WTC11 (cell line): ENCODE measurements at regions not wholly inside any gene's neighbourhood (a gene's known extent, or its start where the extent isn't known, plus 50 kb on each side); places are given as distances from the start of the nearest gene placed in this dataset.

Experiments used
- ATAC-seq: fragments of 200-7000 bp; cut with Tn5 transposase; 2 replicates; pipeline ENCODE4 v1.10.0; 2021; ENCODE audit warnings: mild to moderate bottlenecking, moderate library complexity
- CTCF ChIA-PET: fragments of 300-600 bp; sonication (Branson Sonifier 250); formaldehyde crosslinking; loops from one replicate; lab custom pipeline; 2021; ENCODE audit warnings: antibody characterized with exemption; lab: Charles Lee
- POLR2A ChIA-PET: fragments of 350-600 bp; sonication (Branson Sonifier 250); formaldehyde crosslinking; loops from one replicate; lab custom pipeline; 2021; ENCODE audit warnings: antibody characterized with exemption; lab: Charles Lee
- DNase-seq: peaks from one replicate; pipeline ENCODE4 v3.0.0; 2021; ENCODE audit warnings: low spot score
- H3K27ac Mint-ChIP-seq: 2 replicates; pipeline ENCODE4 v1.8.0; 2021; ENCODE audit warnings: mixed read lengths
- H3K27me3 Mint-ChIP-seq: 2 replicates; pipeline ENCODE4 v1.8.0; 2021; ENCODE audit warnings: low read depth, mild to moderate bottlenecking, moderate library complexity, mixed read lengths
- H3K36me3 Mint-ChIP-seq: 2 replicates; pipeline ENCODE4 v1.8.0; 2021; ENCODE audit warnings: mixed read lengths
- H3K4me1 Mint-ChIP-seq: 2 replicates; pipeline ENCODE4 v1.8.0; 2022; ENCODE audit warnings: mixed read lengths
- H3K4me3 Mint-ChIP-seq: 2 replicates; pipeline ENCODE4 v1.8.0; 2021; ENCODE audit warnings: mild to moderate bottlenecking, moderate library complexity, mixed read lengths
- H3K9me3 Mint-ChIP-seq: 2 replicates; pipeline ENCODE4 v1.8.0; 2021; ENCODE audit warnings: mixed read lengths
- ARID4B ChIP-seq: sonication (generic); formaldehyde crosslinking; IDR thresholded peaks from 2 replicates; pipeline ENCODE4 v1.8.0; 2023; ENCODE audit warnings: missing genetic modification reagents, mild to moderate bottlenecking, borderline replicate concordance
- E2F1 ChIP-seq: sonication (generic); formaldehyde crosslinking; IDR thresholded peaks from 2 replicates; pipeline ENCODE4 v1.8.0; 2022; ENCODE audit warnings: mild to moderate bottlenecking, missing genetic modification reagents
- E2F4 ChIP-seq: sonication (generic); formaldehyde crosslinking; IDR thresholded peaks from 2 replicates; pipeline ENCODE4 v1.8.1; 2022; ENCODE audit warnings: low read depth, mild to moderate bottlenecking, moderate library complexity, missing genetic modification reagents, borderline replicate concordance
- EMX1 ChIP-seq: fragments of 250-450 bp; sonication (Bioruptor Pico); IDR thresholded peaks from 2 replicates; pipeline ENCODE4 v1.8.0; 2021; ENCODE audit warnings: mild to moderate bottlenecking
- ERG ChIP-seq: fragments of 250-450 bp; sonication (Bioruptor Pico); IDR thresholded peaks from 2 replicates; pipeline ENCODE4 v1.8.0; 2021; ENCODE audit warnings: mild to moderate bottlenecking
- ESRRA ChIP-seq: sonication (generic); formaldehyde crosslinking; IDR thresholded peaks from 2 replicates; pipeline ENCODE4 v1.8.1; 2022; ENCODE audit warnings: mild to moderate bottlenecking, missing genetic modification reagents, borderline replicate concordance
- FOXP1 ChIP-seq: sonication (generic); formaldehyde crosslinking; IDR thresholded peaks from 2 replicates; pipeline ENCODE4 v1.8.0; 2022; ENCODE audit warnings: missing genetic modification reagents, mild to moderate bottlenecking, moderate library complexity, borderline replicate concordance
- NFE2L1 ChIP-seq: sonication (generic); formaldehyde crosslinking; IDR thresholded peaks from 2 replicates; pipeline ENCODE4 v1.8.1; 2023; ENCODE audit warnings: missing genetic modification reagents
- RORB ChIP-seq: fragments of 250-450 bp; sonication (Bioruptor Pico); IDR thresholded peaks from 2 replicates; pipeline ENCODE4 v1.9.0; 2021; ENCODE audit warnings: mild to moderate bottlenecking
- SMAD4 ChIP-seq: sonication (generic); formaldehyde crosslinking; IDR thresholded peaks from 2 replicates; pipeline ENCODE4 v1.8.0; 2022; ENCODE audit warnings: mild to moderate bottlenecking, missing genetic modification reagents
- TCF7 ChIP-seq: sonication (generic); formaldehyde crosslinking; IDR thresholded peaks from 2 replicates; pipeline ENCODE4 v1.8.0; 2022; ENCODE audit warnings: mild to moderate bottlenecking, low read depth, missing genetic modification reagents, moderate library complexity
- ZNF263 ChIP-seq: sonication (generic); formaldehyde crosslinking; IDR thresholded peaks from 2 replicates; pipeline ENCODE4 v1.8.1; 2022; ENCODE audit warnings: low read depth, mild to moderate bottlenecking, moderate library complexity, missing genetic modification reagents
- ZNF317 ChIP-seq: sonication (generic); formaldehyde crosslinking; IDR thresholded peaks from 2 replicates; pipeline ENCODE4 v1.8.1; 2023; ENCODE audit warnings: low read depth, mild to moderate bottlenecking, moderate library complexity, missing genetic modification reagents, borderline replicate concordance
- TF ChIP-seq, protein P1 (sequence below): sonication (generic); formaldehyde crosslinking; IDR thresholded peaks from 2 replicates; pipeline ENCODE4 v1.8.1; 2023; ENCODE audit warnings: mild to moderate bottlenecking, missing genetic modification reagents, borderline replicate concordance
- TF ChIP-seq, protein P2 (sequence below): sonication (generic); formaldehyde crosslinking; IDR thresholded peaks from 2 replicates; pipeline ENCODE4 v1.8.1; 2022; ENCODE audit warnings: mild to moderate bottlenecking, missing genetic modification reagents, moderate library complexity, borderline replicate concordance
- TF ChIP-seq, protein P3 (sequence below): sonication (generic); formaldehyde crosslinking; IDR thresholded peaks from 2 replicates; pipeline ENCODE4 v1.8.0; 2022; ENCODE audit warnings: mild to moderate bottlenecking, missing genetic modification reagents
- TF ChIP-seq, protein P4 (sequence below): fragments of 250-450 bp; sonication (Bioruptor Pico); IDR thresholded peaks from 2 replicates; pipeline ENCODE4 v2.1.2; 2022; ENCODE audit warnings: mild to moderate bottlenecking, moderate library complexity

DNA sequence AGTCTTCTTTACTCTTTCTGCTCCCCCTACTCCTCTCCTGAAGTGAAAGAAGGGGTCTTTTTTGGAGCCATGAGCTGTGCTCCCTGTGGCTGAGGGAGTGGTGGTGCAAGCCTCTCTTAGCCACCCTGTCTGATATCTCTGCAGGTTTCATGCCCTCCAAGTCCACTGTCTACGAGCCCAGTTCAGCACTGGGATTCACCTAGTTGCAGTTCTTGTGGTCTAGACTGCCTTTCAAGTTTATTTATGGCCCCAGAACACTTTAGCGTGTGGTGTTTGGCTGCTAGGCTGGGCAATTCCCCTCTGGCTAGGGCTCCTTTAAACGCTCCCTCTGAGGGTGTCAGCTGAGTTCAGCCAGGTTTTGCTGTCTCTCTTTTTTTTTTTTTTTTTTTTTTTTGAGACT, 908.6 kb downstream of the TRHDE start:
- Mint-ChIP-seq H3K36me3 (peaks cover 22% of the 10 kb centered on the region), H3K27me3 (no peaks in the 10 kb centered on the region), H3K9me3 (peaks cover 30% of the 10 kb centered on the region), H3K4me3 (no peak overlapping the region), H3K4me1 (peaks cover 3% of the 10 kb centered on the region; the same call in 1 of the 2 replicates), H3K27ac (no peak overlapping the region)
- no peak for ATAC-seq
- TF ChIP-seq, protein P1, sequence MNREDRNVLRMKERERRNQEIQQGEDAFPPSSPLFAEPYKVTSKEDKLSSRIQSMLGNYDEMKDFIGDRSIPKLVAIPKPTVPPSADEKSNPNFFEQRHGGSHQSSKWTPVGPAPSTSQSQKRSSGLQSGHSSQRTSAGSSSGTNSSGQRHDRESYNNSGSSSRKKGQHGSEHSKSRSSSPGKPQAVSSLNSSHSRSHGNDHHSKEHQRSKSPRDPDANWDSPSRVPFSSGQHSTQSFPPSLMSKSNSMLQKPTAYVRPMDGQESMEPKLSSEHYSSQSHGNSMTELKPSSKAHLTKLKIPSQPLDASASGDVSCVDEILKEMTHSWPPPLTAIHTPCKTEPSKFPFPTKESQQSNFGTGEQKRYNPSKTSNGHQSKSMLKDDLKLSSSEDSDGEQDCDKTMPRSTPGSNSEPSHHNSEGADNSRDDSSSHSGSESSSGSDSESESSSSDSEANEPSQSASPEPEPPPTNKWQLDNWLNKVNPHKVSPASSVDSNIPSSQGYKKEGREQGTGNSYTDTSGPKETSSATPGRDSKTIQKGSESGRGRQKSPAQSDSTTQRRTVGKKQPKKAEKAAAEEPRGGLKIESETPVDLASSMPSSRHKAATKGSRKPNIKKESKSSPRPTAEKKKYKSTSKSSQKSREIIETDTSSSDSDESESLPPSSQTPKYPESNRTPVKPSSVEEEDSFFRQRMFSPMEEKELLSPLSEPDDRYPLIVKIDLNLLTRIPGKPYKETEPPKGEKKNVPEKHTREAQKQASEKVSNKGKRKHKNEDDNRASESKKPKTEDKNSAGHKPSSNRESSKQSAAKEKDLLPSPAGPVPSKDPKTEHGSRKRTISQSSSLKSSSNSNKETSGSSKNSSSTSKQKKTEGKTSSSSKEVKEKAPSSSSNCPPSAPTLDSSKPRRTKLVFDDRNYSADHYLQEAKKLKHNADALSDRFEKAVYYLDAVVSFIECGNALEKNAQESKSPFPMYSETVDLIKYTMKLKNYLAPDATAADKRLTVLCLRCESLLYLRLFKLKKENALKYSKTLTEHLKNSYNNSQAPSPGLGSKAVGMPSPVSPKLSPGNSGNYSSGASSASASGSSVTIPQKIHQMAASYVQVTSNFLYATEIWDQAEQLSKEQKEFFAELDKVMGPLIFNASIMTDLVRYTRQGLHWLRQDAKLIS, result no peak
- TF ChIP-seq, protein P2, sequence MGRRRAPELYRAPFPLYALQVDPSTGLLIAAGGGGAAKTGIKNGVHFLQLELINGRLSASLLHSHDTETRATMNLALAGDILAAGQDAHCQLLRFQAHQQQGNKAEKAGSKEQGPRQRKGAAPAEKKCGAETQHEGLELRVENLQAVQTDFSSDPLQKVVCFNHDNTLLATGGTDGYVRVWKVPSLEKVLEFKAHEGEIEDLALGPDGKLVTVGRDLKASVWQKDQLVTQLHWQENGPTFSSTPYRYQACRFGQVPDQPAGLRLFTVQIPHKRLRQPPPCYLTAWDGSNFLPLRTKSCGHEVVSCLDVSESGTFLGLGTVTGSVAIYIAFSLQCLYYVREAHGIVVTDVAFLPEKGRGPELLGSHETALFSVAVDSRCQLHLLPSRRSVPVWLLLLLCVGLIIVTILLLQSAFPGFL, result no peak
- TF ChIP-seq E2F4 (CRISPR knock-in tag) (no peak), SMAD4 (CRISPR knock-in tag) (no peak), ARID4B (CRISPR knock-in tag) (no peak), NFE2L1 (CRISPR knock-in tag) (no peak), ZNF317 (no peak), ERG (CRISPR knock-in tag) (no peak), EMX1 (no peak), RORB (CRISPR knock-in tag) (no peak), FOXP1 (CRISPR knock-in tag) (no peak), ESRRA (CRISPR knock-in tag) (no peak), ZNF263 (no peak), TCF7 (CRISPR knock-in tag) (no peak), E2F1 (CRISPR knock-in tag) (no peak)
- TF ChIP-seq, protein P3, sequence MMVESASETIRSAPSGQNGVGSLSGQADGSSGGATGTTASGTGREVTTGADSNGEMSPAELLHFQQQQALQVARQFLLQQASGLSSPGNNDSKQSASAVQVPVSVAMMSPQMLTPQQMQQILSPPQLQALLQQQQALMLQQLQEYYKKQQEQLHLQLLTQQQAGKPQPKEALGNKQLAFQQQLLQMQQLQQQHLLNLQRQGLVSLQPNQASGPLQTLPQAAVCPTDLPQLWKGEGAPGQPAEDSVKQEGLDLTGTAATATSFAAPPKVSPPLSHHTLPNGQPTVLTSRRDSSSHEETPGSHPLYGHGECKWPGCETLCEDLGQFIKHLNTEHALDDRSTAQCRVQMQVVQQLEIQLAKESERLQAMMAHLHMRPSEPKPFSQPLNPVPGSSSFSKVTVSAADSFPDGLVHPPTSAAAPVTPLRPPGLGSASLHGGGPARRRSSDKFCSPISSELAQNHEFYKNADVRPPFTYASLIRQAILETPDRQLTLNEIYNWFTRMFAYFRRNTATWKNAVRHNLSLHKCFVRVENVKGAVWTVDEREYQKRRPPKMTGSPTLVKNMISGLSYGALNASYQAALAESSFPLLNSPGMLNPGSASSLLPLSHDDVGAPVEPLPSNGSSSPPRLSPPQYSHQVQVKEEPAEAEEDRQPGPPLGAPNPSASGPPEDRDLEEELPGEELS (CRISPR knock-in tag), result no peak
- TF ChIP-seq, protein P4, sequence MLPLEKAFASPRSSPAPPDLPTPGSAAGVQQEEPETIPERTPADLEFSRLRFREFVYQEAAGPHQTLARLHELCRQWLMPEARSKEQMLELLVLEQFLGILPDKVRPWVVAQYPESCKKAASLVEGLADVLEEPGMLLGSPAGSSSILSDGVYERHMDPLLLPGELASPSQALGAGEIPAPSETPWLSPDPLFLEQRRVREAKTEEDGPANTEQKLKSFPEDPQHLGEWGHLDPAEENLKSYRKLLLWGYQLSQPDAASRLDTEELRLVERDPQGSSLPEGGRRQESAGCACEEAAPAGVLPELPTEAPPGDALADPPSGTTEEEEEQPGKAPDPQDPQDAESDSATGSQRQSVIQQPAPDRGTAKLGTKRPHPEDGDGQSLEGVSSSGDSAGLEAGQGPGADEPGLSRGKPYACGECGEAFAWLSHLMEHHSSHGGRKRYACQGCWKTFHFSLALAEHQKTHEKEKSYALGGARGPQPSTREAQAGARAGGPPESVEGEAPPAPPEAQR, result no peak
- ChIA-PET POLR2A (no interaction called here), CTCF (no interaction called here)
- DNase-seq, result no peak
